ENCODE measurements at regions not wholly inside any gene's neighbourhood (a gene's known extent, or its start where the extent isn't known, plus 50 kb on each side); places are given as distances from the start of the nearest gene placed in this dataset.

DNA sequence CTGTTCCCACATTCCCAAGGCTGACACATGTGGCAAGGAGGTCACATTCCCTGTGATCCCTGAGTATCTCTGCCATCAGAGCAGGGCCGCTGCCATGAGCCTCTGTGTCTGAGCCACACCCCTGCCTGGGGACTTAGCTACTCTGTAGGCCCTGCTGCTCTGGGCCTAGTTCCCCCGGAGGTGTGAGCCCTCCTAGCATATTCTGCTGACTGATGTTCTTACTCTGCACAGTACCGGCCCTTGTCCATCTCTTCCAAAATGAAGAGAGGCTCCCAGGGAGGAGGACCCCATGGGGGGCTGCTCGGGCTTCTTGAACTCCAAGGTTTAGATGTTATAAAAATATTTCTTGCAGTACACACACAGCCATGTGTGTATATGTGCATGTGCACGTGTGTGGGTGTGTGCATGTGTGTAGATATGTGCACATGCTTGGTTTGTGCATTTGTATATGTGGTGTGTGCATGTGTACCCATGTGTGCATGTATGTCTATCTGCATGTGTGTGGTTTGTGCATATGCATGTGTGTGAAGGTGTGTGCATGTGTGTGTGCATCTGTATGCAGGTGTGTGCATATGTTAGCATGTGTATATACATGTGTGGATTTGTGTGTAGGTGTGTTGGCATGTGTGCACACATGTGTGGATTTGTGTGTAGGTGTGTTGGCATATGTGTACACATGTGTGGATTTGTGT, 101.2 kb downstream of the ERMARD start:
- no peak for DNase-seq (ENCODE audit: low read depth in 2 of 2)

- DNase-seq (ENCODE audit: low read depth in 2 of 2) = no peak
Observed at GRCh38 chr6:169851641-169852503, 100.5 kb downstream of the ERMARD start.

GRCh38 chr6:169850746-169851145, 99.3 kb downstream of the ERMARD start:
- DNase-seq (ENCODE audit: low read depth in 2 of 2) = no peak

- DNase-seq (ENCODE audit: low read depth in 2 of 2) = no peak
Observed at GRCh38 chr6:169850154-169850553, 98.7 kb downstream of the ERMARD start.

GRCh38 chr6:169849396-169849795, 98.0 kb downstream of the ERMARD start:
- DNase-seq (ENCODE audit: low read depth in 2 of 2) = no peak

- DNase-seq (ENCODE audit: low read depth in 2 of 2) = no peak
Observed at GRCh38 chr6:169848946-169849345, 97.5 kb downstream of the ERMARD start.

DNA sequence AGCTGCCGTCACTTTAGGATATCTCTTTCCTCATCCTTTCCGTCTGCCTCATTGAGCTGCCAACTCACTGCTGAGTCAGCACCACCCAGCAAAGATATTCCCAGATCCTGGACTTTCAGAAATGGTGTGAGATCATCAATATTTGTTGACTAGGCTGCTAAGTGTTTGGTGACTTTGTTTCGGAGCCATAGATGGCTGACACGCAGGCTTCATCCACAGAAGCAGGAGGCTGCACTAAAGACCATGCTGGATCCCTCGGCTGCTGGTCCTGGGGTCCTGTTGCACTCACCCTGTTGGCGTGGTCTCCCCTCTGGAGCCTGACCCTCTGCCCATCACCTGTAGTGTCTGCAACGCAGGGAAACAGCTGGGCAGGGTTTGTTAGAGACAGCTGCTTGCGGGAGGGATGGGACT, 96.5 kb downstream of the ERMARD start:
- DNase-seq (ENCODE audit: low read depth in 2 of 2) = no peak

DNA sequence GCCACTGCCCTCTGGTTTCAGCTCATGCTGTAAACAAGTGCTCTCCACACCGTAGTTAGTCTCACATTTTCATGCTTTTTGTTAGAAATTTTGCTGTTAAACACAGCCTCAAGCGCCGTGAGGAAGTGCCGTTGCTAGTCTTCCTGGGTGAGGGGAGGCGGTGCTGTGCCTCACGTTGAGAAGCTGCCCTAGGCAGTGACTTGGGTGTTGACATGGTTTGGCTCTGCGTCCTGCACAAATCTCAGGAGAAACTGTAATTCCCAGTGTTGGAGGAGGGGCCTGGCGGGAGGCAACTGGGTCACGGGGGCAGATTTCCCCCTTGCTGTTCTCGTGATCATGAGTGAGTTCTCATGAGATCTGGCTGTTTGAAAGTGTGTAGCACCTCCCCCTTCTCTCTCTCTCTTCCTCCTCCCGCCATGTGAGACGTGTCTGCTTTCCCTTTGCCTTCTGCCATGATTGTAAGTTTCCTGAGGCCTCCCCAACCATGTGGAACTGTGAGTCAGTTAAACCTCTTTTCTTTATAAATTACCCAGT, 95.8 kb downstream of the ERMARD start:
- DNase-seq (ENCODE audit: low read depth in 2 of 2) = no peak

DNA sequence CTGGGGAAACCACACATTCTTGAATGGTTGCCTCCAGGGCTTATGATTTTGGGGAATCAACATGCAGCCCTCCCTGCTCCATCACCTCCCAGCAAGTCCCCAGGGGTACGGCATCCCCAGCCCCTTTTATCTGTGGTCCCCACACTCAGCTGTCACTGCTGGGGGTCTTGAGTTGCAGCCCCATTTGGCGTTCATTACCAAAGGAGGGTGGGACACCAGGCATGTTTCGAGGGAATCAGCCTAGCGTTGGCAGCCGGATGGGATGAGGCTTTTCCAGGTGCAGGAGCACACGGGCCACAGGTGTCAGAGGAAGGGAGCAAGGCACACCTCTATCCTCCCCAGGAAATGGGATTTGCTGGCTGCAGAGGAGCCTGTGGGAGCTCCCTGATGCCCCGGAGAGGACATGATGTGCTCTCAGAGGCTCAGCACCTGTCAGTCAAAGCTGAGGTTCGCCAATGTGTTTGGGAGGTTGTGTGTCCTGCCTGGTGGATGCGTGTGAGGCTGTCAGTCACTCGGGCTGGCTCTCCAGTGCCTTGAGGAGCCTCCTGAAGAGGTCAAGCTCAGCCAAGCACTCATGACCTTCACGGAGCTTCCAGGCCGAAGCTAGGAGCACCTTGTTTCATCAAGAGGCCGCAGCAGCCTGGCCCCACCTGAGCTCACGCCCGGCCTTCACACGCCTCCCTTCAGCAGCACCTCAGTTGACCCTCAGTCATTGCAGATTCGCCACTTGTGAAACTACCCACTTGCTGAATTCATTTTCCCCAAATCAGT, 95.0 kb downstream of the ERMARD start:
- no peak for DNase-seq (ENCODE audit: low read depth in 2 of 2)

DNA sequence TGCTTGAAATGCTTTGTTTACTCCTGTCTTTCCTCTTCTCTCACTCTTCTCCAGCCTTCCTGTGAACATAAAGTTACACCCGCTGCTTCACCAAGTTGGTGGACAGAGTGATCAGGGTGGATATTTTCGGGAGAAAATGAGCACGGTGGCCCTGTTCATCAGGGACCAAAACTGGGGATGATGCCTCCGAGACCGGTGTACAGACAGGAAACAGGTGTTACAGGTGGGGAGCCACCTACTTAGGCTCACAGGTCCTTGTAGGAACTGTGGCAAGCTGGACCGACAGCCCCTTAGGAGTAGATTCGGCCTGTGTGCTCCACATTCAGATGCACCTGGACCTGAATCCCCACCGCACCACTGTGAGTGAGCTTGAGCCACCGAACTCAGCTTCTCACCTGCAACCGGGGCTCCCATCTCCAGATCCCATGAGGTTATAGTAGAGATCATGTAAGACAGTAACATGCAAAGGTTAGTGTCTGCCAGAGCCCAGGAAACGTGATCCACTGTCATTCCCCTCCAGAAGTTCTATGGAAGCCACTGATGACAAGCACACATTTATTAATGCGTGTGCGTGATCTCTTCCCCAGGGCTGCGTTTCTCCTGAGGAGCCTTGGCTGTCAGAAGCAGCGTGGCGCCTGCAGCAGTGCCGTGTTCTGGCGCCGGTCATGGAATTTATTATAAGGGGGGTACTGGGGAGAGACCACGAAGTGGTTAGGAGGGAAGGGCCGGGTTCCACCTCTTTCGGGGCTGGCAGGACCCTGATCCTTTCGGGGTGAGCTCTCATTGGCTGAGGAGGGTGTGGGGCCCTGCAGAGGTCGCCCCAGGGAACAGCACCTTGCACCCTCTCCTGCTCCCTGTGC, 94.2 kb downstream of the ERMARD start:
- DNase-seq (ENCODE audit: low read depth in 2 of 2) = no peak

DNA sequence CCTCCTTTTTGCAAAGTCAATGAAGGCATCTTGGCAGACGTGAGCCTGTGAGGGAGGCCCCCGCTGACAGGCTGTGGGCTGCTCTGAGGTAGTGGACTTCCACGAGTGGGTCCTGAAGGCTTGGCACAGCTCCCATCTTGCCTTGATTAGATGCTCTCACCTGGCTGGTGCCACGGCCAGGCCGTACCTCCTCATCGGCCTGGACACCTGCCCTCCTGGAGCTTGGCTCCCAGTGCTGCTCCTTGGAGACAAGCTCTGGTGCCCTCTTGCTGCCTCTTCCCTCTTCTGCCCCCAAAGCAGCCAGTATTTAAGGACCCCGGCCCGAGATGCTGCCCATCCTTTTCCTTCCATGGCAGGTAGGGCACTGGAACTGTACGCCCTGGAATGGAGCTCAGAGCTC, 93.5 kb downstream of the ERMARD start:
- no peak for DNase-seq (ENCODE audit: low read depth in 2 of 2)

DNA sequence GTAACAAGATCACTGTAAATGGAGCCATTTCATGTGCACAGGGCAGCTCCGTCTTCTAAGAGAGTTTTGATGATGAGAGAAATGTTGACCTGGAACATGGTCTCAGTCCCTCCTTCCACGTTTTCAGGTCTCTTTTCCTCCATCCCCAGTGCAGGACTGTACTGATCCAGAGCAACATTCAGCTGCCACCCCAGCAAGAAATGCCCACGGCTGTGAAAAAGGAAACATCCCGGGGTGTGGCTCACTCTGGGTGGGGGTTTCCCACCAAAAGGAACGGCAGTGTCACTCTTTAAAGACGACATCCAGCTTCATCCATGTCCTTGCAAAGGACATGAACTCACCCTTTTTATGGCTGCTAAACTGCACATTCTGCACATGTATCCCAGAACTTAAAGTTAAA, 92.6 kb downstream of the ERMARD start:
- DNase-seq (ENCODE audit: low read depth in 2 of 2) = no peak

GRCh38 chr6:169843110-169843509, 91.7 kb downstream of the ERMARD start:
- no peak for DNase-seq (ENCODE audit: low read depth in 2 of 2)

DNA sequence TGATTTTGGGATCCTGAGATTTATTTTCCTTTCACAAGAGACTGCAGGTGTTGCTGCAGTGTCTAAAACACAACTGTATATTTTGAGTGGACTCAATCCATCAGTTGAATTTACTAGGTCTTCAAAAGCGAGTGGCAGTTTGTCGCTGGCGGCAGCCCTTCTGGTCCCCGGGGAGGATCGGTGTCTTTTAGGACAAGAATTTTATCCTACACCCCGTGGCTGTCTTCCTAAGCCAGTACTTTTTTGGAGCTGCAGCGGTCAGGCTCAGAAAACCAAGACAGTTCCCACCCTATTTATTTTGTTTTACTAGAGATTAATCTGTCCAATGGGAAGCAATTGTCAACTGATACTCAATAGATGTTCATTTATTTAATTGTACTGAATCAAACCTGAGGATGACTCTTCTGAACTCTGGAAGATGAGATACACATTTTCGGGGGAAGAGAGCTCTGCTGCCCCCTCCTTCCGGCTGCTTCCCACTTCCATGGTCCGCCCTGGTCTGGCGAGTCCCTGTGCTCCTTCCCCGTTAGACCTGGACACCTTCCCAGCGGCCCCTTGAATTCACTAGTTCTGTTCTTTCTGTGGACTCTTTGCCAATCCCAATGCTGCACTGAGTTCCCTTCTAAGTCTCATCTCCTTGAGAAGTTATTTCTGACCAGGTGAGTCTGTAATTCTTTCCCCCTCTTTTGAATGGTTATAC, 90.6 kb downstream of the ERMARD start:
- DNase-seq (ENCODE audit: low read depth in 2 of 2) = no peak

DNA sequence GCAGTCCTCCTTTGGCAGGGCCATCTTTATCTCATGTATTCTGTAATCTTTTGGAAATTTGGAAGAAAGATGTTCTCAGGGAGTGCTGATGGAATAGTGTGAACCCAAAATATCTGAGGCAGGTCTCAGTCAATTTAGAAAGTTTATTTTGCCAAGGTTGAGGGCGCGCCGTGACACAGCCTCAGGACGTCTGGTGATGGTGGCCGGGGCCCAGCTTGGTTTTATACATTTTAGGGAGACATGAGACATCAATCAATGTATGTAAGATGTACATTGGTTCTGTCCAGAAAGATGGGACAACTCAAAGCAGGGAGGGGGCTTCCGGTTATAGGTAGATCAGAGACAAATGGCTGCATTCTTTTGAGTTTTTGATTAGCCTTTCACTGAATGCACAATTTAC, 89.8 kb downstream of the ERMARD start:
- no peak for DNase-seq (ENCODE audit: low read depth in 2 of 2)

GRCh38 chr6:169839898-169840631, 88.6 kb downstream of the ERMARD start:
- no peak for DNase-seq (ENCODE audit: low read depth in 2 of 2)

DNA sequence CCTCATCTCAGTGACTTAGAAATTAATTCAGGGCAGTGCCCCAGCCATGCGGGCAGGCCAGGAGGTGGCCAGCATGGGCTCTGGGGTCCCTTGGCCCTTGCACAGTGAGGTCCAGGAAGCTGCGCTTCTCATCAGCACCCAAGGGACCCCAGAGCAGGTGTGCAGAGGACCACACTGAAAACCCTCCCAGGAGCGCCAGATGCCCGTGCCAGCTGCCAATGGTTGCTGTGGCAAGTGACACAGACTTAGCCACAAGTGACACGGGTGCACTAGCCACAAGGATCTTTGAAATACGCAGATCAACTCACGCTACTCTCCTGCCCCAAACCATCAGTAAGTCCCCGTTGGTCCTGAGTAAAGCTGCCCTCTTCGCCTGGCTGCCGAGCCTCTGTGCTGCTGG, 88.1 kb downstream of the ERMARD start:
- no peak for DNase-seq (ENCODE audit: low read depth in 2 of 2)

GRCh38 chr6:169839029-169839481, 87.6 kb downstream of the ERMARD start:
- DNase-seq (ENCODE audit: low read depth in 2 of 2) = no peak

- no peak for DNase-seq (ENCODE audit: low read depth in 2 of 2)
Observed at GRCh38 chr6:169838346-169839028, 87.1 kb downstream of the ERMARD start.

Data from stimulated activated CD8-positive, alpha-beta memory T cell treated with anti-CD3 and anti-CD28 coated beads, Interleukin-2, amount 100 ng/mL, for 48 hours (primary cell).